GM23248 (cell line): ENCODE measurements at regions not wholly inside any gene's neighbourhood (a gene's known extent, or its start where the extent isn't known, plus 50 kb on each side); places are given as distances from the start of the nearest gene placed in this dataset.

Experiments
- EZH2 ChIP-seq: fragments of 200-600 bp; sonication (generic); IDR thresholded peaks from 2 replicates; pipeline ENCODE4 v1.6.1; 2018; ENCODE audit warnings: antibody characterized with exemption, mild to moderate bottlenecking; ENCODE audit not compliant: insufficient read depth, poor library complexity, severe bottlenecking
- EZH2phosphoT487 ChIP-seq: fragments of 200-600 bp; sonication (generic); IDR thresholded peaks from 2 replicates; pipeline ENCODE4 v1.6.1; 2018; ENCODE audit warnings: antibody characterized with exemption, moderate library complexity, mild to moderate bottlenecking, low read depth; ENCODE audit not compliant: insufficient read depth

DNA sequence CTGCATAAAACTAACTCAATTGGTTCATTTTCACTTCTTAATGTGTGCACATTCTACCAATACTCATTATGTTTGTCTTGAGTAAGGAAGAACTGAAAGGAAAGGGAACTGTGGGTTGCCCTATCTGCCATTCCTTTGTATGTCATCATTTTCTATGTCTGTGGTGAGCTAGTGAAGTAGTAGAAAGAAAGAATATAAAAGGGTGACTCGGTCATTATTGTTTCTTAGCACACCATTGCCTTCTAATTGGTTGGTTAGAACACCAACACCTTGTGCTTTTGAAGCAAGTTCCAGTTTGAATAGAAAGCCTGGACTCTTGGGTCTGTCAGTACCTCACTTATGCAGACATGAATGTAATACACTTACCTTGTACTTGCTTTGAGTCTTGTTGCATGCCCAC, 64.3 kb upstream of the MDFIC start:
- TF ChIP-seq EZH2 (no peak), EZH2phosphoT487 (no peak)
